ENCODE measurements at regions not wholly inside any gene's neighbourhood (a gene's known extent, or its start where the extent isn't known, plus 50 kb on each side); places are given as distances from the start of the nearest gene placed in this dataset.

- WGBS (ENCODE audit: low lambda C conversion rate) = 96% methylated on average over 4 of the region's 4 CpGs
- no peak for DNase-seq
- ChIA-PET CTCF (no interaction called here), POLR2A (no interaction called here)
- no peak for TF ChIP-seq MAX (IDR thresholded peaks at IDR 0.05; ENCODE audit: low read depth)
- TF ChIP-seq EP300 (IDR thresholded peaks at IDR 0.05; ENCODE audit: borderline replicate concordance in 1 of 2, low read depth in 1 of 2, low read length in 1 of 2) = no peak
- no peak for TF ChIP-seq SIN3A (IDR thresholded peaks at IDR 0.05; ENCODE audit: borderline replicate concordance, low read depth, low read length)
- TF ChIP-seq ELF1 (IDR thresholded peaks at IDR 0.05) = no peak
- TF ChIP-seq EZH2phosphoT487 (IDR thresholded peaks at IDR 0.05; ENCODE audit: borderline replicate concordance, low read depth) = no peak
- no peaks in the 10 kb centered on the region for H3K36me3 ChIP-seq (replicated peaks in 1 of 2; ENCODE audit: control insufficient read depth in 1 of 2, insufficient read depth in 2 of 2, low read length in 1 of 2)
- H3K27ac ChIP-seq (ENCODE audit: low read depth in 2 of 2, low read length in 1 of 2) = no peak overlapping the region
- H3K9ac ChIP-seq = no peak overlapping the region
- H3K27me3 ChIP-seq (ENCODE audit: insufficient read depth) = no peaks in the 10 kb centered on the region
- no peak overlapping the region for H3K4me2 ChIP-seq
- H3K9me2 ChIP-seq = no peaks in the 10 kb centered on the region
- H4K20me1 ChIP-seq (ENCODE audit: insufficient read depth) = no peaks in the 10 kb centered on the region
- H3F3A ChIP-seq (replicated peaks; ENCODE audit: insufficient read depth) = no peaks in the 10 kb centered on the region
- peaks cover 0 to 8% of the 10 kb centered on the region in 2 experiments; a peak in 1 of 4 replicates for H3K4me1 ChIP-seq (ENCODE audit: control insufficient read depth in 1 of 2, insufficient read depth in 2 of 2, low read depth in 1 of 2, low read length in 1 of 2)
- H3K79me2 ChIP-seq (ENCODE audit: insufficient read depth) = no peaks in the 10 kb centered on the region
- H2AFZ ChIP-seq (ENCODE audit: low read depth) = no peak overlapping the region
- no peak overlapping the region for H3K4me3 ChIP-seq (ENCODE audit: low read depth in 2 of 2, low read length in 1 of 2)
- H3K9me3 ChIP-seq = no peaks in the 10 kb centered on the region
Measured at GRCh38 chr9:86644675-86645034, 290.4 kb upstream of the TUT7 start.

GRCh38 chr9:86643946-86644674, 289.9 kb upstream of the TUT7 start:
- no peak overlapping the region for H3K4me2 ChIP-seq
- H3K4me1 ChIP-seq (ENCODE audit: control insufficient read depth in 1 of 2, insufficient read depth in 2 of 2, low read depth in 1 of 2, low read length in 1 of 2) = peaks cover 0 to 8% of the 10 kb centered on the region in 2 experiments; a peak in 1 of 4 replicates
- no peak overlapping the region for H3K9ac ChIP-seq
- no peak overlapping the region for H3K4me3 ChIP-seq (ENCODE audit: low read depth in 2 of 2, low read length in 1 of 2)
- CTCF ChIA-PET = interaction anchor here (0.7 kb wide), 1 partner anchor 19 kb away, joined by 3 read pairs; no protein-coding TSS in a partner anchor
- no peaks in the 10 kb centered on the region for H4K20me1 ChIP-seq (ENCODE audit: insufficient read depth)
- no peaks in the 10 kb centered on the region for H3K9me3 ChIP-seq
- no peak overlapping the region for H2AFZ ChIP-seq (ENCODE audit: low read depth)
- WGBS (ENCODE audit: low lambda C conversion rate) = 67% methylated on average over 5 of the region's 7 CpGs
- no peak for TF ChIP-seq SIN3A (IDR thresholded peaks at IDR 0.05; ENCODE audit: borderline replicate concordance, low read depth, low read length)
- TF ChIP-seq NFIC (IDR thresholded peaks at IDR 0.05; ENCODE audit: borderline replicate concordance) = no peak
- TF ChIP-seq POLR2AphosphoS5 (IDR thresholded peaks at IDR 0.05; ENCODE audit: low read depth, low read length) = no peak
- no peak for TF ChIP-seq TEAD4 (IDR thresholded peaks at IDR 0.05; ENCODE audit: borderline replicate concordance, insufficient read depth)
- TF ChIP-seq IRF3 (IDR thresholded peaks at IDR 0.05; ENCODE audit: low read depth, low read length) = no peak
- no peak for TF ChIP-seq MAX (IDR thresholded peaks at IDR 0.05; ENCODE audit: low read depth)
- TF ChIP-seq NRF1 (IDR thresholded peaks at IDR 0.05; ENCODE audit: low read depth, low read length) = no peak
- TF ChIP-seq RFX5 (IDR thresholded peaks at IDR 0.05; ENCODE audit: low read length) = no peak
- no peaks in the 10 kb centered on the region for H3K79me2 ChIP-seq (ENCODE audit: insufficient read depth)
- H3K9me2 ChIP-seq = no peaks in the 10 kb centered on the region
- H3K36me3 ChIP-seq (replicated peaks in 1 of 2; ENCODE audit: control insufficient read depth in 1 of 2, insufficient read depth in 2 of 2, low read length in 1 of 2) = no peaks in the 10 kb centered on the region
- H3K27me3 ChIP-seq (ENCODE audit: insufficient read depth) = no peaks in the 10 kb centered on the region
- no peak overlapping the region for H3K27ac ChIP-seq (ENCODE audit: low read depth in 2 of 2, low read length in 1 of 2)
- DNase-seq = no peak
- POLR2A ChIA-PET = no interaction called here
- H3F3A ChIP-seq (replicated peaks; ENCODE audit: insufficient read depth) = no peaks in the 10 kb centered on the region

Data from SK-N-SH (cell line).